Activated CD4-positive, alpha-beta T cell treated with anti-CD3 and anti-CD28 coated beads for 36 hours (primary cell): ENCODE measurements at regions not wholly inside any gene's neighbourhood (a gene's known extent, or its start where the extent isn't known, plus 50 kb on each side); places are given as distances from the start of the nearest gene placed in this dataset.

Source experiments
- ATAC-seq: fragments of 200-7000 bp; cut with Tn5 transposase; one replicate; pipeline ENCODE4 v1.10.0; 2021; ENCODE audit warnings: mild to moderate bottlenecking, moderate library complexity
- CTCF ChIA-PET: fragments of 350-600 bp; sonication (Branson Sonifier 250); formaldehyde crosslinking; loops from one replicate; lab custom pipeline; 2021; ENCODE audit warnings: antibody characterized with exemption; lab: Charles Lee
- POLR2A ChIA-PET: fragments of 350-600 bp; sonication (Branson Sonifier 250); formaldehyde crosslinking; loops from one replicate; lab custom pipeline; 2021; ENCODE audit warnings: antibody characterized with exemption, inconsistent platforms; lab: Charles Lee
- DNase-seq: peaks from one replicate; pipeline ENCODE4 v3.0.0-alpha.2; 2020
- H3K27ac Mint-ChIP-seq: one replicate; pipeline ENCODE4 v1.8.0; 2021; ENCODE audit warnings: mixed read lengths
- H3K27me3 Mint-ChIP-seq: one replicate; pipeline ENCODE4 v1.8.0; 2021; ENCODE audit warnings: mixed read lengths
- H3K36me3 Mint-ChIP-seq: one replicate; pipeline ENCODE4 v1.8.0; 2021; ENCODE audit warnings: low read depth, mixed read lengths
- H3K4me1 Mint-ChIP-seq: one replicate; pipeline ENCODE4 v1.8.0; 2021; ENCODE audit warnings: mixed read lengths
- H3K4me3 Mint-ChIP-seq: one replicate; pipeline ENCODE4 v1.8.0; 2021; ENCODE audit warnings: mild to moderate bottlenecking, moderate library complexity, mixed read lengths
- H3K9me3 Mint-ChIP-seq: one replicate; pipeline ENCODE4 v1.8.0; 2021; ENCODE audit warnings: low read depth, mixed read lengths
- intact Hi-C, 2 experiments: fragments of 100-400 bp; cut with DNase I in 1 of 2; cut with micrococcal nuclease in 1 of 2; formaldehyde crosslinking; loops; one replicate each; pipeline versions ENCODE4 v1.14.2 to v1.15.1; 2022 to 2024; cut with DNase I, micrococcal nuclease

DNA sequence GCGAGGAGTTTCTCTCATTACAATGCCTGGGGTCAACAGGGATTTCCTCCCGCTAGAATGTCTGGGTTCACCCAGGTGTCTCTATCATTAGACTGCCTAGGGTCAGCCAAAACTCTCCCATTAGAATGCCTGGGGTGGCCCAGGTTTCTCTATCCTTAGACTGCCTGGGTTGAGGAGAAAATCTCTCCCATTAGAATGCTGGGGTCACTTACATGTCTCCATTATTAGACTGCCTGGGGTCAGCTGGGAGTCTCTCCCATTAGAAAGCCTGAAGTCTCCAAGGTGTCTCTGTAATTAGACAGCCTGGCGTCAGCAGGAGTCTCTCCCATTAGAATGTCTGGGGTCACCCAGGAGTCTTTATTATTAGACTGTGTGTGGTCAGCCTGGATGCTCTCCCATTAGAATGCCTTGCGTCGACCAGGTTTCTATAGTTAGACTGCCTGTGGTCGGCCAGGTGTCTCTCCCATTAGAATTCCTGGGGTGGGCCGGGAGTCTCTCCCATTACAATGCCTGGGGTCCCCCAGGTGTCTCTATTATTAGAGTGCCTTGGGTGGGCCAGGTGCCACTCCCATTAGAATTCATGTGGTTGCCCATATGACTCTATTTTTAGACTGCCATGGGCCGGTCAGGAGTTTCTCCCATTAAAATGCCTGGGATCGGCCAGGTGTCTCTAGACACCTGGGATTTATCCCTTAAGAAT is 2272.1 kb downstream of the TP53TG3F start:
- H3K9me3 Mint-ChIP-seq, result peaks cover 43% of the 10 kb centered on the region
- no peak overlapping the region for H3K27ac Mint-ChIP-seq
- ATAC-seq, result no peak
- no peak for DNase-seq
- H3K4me3 Mint-ChIP-seq, result no peak overlapping the region
- no peaks in the 10 kb centered on the region for H3K4me1 Mint-ChIP-seq
- ChIA-PET CTCF (no interaction called here), POLR2A (no interaction called here)
- no peaks in the 10 kb centered on the region for H3K27me3 Mint-ChIP-seq
- H3K36me3 Mint-ChIP-seq, result no peaks in the 10 kb centered on the region
- intact Hi-C loops, result loop anchor here in 1 of 2 experiments (10.0 kb wide), 1 partner anchor 53 kb away; no protein-coding TSS in a partner anchor

GRCh38 chr16:35732046-35732810 is 2272.8 kb downstream of the TP53TG3F start:
- H3K4me3 Mint-ChIP-seq, result no peak overlapping the region
- H3K27ac Mint-ChIP-seq, result no peak overlapping the region
- H3K27me3 Mint-ChIP-seq, result no peaks in the 10 kb centered on the region
- ChIA-PET CTCF (no interaction called here), POLR2A (no interaction called here)
- peaks cover 43% of the 10 kb centered on the region for H3K9me3 Mint-ChIP-seq
- H3K4me1 Mint-ChIP-seq, result no peaks in the 10 kb centered on the region
- ATAC-seq (no peak), DNase-seq (no peak)
- intact Hi-C loops, result loop anchor here in 1 of 2 experiments (10.0 kb wide), 1 partner anchor 53 kb away; no protein-coding TSS in a partner anchor
- H3K36me3 Mint-ChIP-seq, result no peaks in the 10 kb centered on the region

DNA sequence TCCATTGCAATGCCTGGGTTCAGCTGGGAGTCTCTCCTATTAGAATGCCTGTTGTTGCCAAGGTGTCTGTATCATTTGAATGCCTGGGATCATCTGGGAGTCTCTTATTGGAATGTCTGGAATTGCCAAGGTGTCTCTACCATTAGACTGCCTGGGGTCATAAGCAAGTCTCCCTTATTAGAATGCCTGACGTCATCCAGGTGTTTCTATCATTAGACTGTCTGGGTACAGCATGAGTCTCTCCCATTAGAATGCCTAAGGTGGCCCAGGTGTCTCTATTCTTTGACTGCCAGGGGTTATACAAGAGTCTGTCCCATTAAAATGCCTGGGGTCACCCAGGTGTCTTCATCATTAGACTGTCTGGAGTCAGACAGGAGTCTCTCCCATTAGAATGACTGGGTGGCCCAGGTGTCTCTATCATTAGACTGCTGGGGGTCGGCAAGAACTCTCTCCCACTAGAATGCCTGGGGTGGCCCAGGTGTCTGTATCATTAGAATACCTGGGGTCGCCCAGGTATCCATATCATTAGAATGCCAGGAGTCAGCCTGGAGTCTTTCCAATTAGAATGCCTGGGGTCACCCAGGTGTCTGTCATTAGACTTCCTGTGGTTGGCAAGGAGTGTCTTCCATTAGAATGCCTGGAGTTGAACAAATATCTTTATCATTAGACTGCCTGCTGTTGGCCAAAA is 2274.0 kb downstream of the TP53TG3F start:
- intact Hi-C loops, result loop anchor here in 1 of 2 experiments (10.0 kb wide), 1 partner anchor 51 kb away; no protein-coding TSS in a partner anchor
- Mint-ChIP-seq H3K27me3 (no peaks in the 10 kb centered on the region), H3K36me3 (no peaks in the 10 kb centered on the region), H3K27ac (no peak overlapping the region), H3K4me3 (no peak overlapping the region), H3K4me1 (no peaks in the 10 kb centered on the region), H3K9me3 (peaks cover 49% of the 10 kb centered on the region)
- ATAC-seq, result no peak
- CTCF ChIA-PET, result no interaction called here
- no peak for DNase-seq
- POLR2A ChIA-PET, result no interaction called here

DNA sequence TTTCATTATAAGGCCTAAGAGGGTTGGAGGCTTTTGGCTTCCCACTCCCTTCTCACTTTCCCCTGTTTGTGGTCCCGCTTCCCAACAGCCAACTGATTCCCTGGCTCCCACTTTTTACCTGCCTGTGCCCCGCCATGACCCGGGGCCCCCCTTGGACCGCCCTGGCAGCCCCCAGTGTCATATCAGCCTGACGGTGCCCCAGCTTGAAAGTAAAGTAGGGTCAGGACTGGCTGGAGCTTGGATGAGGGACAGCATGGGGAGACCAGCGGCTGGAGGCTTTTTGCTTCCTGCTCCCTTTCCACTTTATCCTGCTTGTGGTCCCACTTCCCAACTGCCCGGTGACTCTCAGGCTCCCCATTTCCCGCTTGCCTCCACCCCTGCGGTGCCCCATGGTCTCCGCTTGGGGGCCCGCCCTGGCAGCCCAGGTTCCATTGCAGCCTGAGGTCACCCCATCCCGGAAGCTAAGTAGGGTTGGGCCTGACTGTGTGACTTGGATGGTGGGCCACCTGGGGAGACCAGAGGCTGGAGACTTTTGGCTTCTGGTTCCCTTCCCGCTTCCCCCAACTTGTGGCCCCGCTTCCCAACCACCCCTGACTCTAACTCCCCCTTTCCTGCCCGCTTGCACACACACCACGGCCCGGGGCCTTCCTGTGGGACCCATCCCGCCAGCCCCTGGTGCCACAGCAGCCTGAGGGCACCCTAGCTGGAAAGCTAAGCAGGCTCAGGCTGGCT is 2274.7 kb downstream of the TP53TG3F start:
- Mint-ChIP-seq H3K4me3 (no peak overlapping the region), H3K27me3 (no peaks in the 10 kb centered on the region), H3K4me1 (no peaks in the 10 kb centered on the region), H3K9me3 (peaks cover 54% of the 10 kb centered on the region), H3K36me3 (no peaks in the 10 kb centered on the region), H3K27ac (no peak overlapping the region)
- no peak for DNase-seq
- intact Hi-C loops, result loop anchor here in 1 of 2 experiments (10.0 kb wide), 1 partner anchor 51 kb away; no protein-coding TSS in a partner anchor
- ATAC-seq, result no peak
- CTCF ChIA-PET, result no interaction called here
- POLR2A ChIA-PET, result no interaction called here

DNA sequence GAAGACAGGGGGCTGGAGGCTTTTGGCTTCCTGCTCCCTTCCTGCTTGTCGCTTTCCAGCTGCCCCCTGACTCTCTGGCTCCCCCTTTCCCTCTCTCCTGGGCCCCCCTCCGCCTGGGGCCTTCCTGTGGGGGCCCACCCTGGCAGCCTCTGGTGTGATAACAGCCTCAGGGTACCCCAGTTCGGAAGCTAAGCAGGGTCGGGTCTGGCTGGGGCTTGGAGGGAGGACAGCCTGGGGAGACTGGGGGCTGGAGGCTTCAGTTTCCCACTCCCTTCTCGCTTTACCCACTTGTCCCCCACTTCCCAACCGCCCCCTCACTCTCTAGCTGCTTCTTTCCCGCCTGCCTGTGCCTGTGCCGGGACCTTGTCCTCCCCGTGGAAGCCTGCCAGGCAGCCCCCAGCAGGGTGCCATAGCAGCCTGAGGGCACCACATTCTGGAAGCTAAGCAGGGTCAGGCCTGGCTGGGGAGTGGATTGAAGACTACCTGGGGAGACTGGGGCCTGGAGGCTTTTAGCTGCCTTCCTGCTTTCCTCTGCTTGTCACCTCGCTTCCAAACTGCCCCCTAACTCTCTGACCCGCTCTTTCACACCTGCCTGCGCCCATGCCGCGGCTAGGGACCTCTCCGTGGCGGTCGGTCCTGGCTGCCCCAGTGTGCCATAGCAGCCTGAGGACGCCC is 2275.5 kb downstream of the TP53TG3F start:
- no peak for DNase-seq
- Mint-ChIP-seq H3K27me3 (no peaks in the 10 kb centered on the region), H3K9me3 (peaks cover 58% of the 10 kb centered on the region), H3K4me1 (no peaks in the 10 kb centered on the region), H3K4me3 (no peak overlapping the region), H3K36me3 (no peaks in the 10 kb centered on the region), H3K27ac (no peak overlapping the region)
- POLR2A ChIA-PET, result no interaction called here
- intact Hi-C loops, result loop anchor here in 1 of 2 experiments (10.0 kb wide), 1 partner anchor 50 kb away; no protein-coding TSS in a partner anchor
- CTCF ChIA-PET, result no interaction called here
- no peak for ATAC-seq

- DNase-seq (no peak), ATAC-seq (no peak)
- Mint-ChIP-seq H3K36me3 (no peaks in the 10 kb centered on the region), H3K9me3 (peaks cover 61% of the 10 kb centered on the region), H3K27ac (no peak overlapping the region), H3K27me3 (no peaks in the 10 kb centered on the region), H3K4me1 (no peaks in the 10 kb centered on the region), H3K4me3 (no peak overlapping the region)
- ChIA-PET POLR2A (no interaction called here), CTCF (no interaction called here)
- intact Hi-C loops, result loop anchor here in 1 of 2 experiments (10.0 kb wide), 1 partner anchor 49 kb away; no protein-coding TSS in a partner anchor
Measured at GRCh38 chr16:35735403-35736251, 2276.2 kb downstream of the TP53TG3F start.

DNA sequence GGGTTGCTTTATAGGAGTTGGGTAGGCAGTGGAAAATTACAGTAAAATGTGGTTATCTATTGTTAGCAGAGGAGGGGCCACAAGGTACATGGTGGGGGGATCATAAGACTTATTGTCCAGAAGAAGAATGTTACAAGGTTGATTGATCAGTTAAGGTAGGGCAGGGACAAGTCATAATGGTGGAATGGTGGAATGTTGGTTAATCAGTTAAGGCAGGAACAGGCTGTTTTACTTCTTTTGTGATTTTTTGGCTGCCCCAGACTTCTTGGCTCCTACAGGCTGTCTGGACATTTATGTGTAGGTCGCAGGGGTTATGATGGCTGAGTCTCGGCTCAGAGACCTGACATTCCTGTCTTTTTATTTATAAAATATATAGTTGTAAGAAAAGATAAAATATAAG is 2277.1 kb downstream of the TP53TG3F start:
- Mint-ChIP-seq H3K27ac (no peak overlapping the region), H3K36me3 (no peaks in the 10 kb centered on the region)
- intact Hi-C loops, result loop anchor here in 1 of 2 experiments (10.0 kb wide), 1 partner anchor 48 kb away; no protein-coding TSS in a partner anchor

GRCh38 chr16:35737076-35737475 is 2277.7 kb downstream of the TP53TG3F start:
- H3K27me3 Mint-ChIP-seq, result no peaks in the 10 kb centered on the region
- DNase-seq, result no peak
- H3K36me3 Mint-ChIP-seq, result no peaks in the 10 kb centered on the region
- intact Hi-C loops, result loop anchor here in 1 of 2 experiments (10.0 kb wide), 1 partner anchor 48 kb away; no protein-coding TSS in a partner anchor
- no peak overlapping the region for H3K27ac Mint-ChIP-seq
- POLR2A ChIA-PET, result no interaction called here
- H3K4me1 Mint-ChIP-seq, result no peaks in the 10 kb centered on the region
- no peak for ATAC-seq
- peaks cover 60% of the 10 kb centered on the region for H3K9me3 Mint-ChIP-seq
- H3K4me3 Mint-ChIP-seq, result no peak overlapping the region
- CTCF ChIA-PET, result no interaction called here

More for the DNA sequence above, 2277.1 kb downstream of the TP53TG3F start:
- no peak for DNase-seq
- Mint-ChIP-seq H3K4me1 (no peaks in the 10 kb centered on the region), H3K9me3 (peaks cover 60% of the 10 kb centered on the region), H3K4me3 (no peak overlapping the region), H3K27me3 (no peaks in the 10 kb centered on the region)
- CTCF ChIA-PET, result no interaction called here
- POLR2A ChIA-PET, result no interaction called here
- no peak for ATAC-seq

DNA sequence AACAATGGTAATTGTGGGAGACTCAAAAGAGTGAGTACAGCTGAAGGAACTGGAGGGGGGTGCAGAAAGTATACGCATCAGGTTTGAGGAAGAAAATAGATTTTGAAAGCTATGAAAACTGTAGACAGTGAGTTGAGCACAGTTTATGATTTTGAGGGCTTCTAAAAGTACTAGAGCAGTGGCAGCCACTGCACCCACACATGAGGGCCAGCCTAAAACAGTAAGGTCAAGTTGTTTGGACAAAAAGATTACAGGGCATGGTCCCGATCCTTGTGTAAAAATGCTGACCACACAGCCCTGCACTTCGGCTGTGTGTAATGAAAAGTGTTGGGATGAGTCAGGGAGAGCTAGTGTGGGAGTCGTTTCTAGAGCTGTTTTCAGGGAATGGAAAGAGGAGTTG is 2282.1 kb downstream of the TP53TG3F start:
- intact Hi-C loops, result no loop called here
- DNase-seq (no peak), ATAC-seq (no peak)
- peaks cover 72% of the 10 kb centered on the region for H3K9me3 Mint-ChIP-seq
- no peaks in the 10 kb centered on the region for H3K4me1 Mint-ChIP-seq
- H3K36me3 Mint-ChIP-seq, result no peaks in the 10 kb centered on the region
- no peak overlapping the region for H3K27ac Mint-ChIP-seq
- no peaks in the 10 kb centered on the region for H3K27me3 Mint-ChIP-seq
- POLR2A ChIA-PET, result no interaction called here
- H3K4me3 Mint-ChIP-seq, result no peak overlapping the region
- CTCF ChIA-PET, result no interaction called here

DNA sequence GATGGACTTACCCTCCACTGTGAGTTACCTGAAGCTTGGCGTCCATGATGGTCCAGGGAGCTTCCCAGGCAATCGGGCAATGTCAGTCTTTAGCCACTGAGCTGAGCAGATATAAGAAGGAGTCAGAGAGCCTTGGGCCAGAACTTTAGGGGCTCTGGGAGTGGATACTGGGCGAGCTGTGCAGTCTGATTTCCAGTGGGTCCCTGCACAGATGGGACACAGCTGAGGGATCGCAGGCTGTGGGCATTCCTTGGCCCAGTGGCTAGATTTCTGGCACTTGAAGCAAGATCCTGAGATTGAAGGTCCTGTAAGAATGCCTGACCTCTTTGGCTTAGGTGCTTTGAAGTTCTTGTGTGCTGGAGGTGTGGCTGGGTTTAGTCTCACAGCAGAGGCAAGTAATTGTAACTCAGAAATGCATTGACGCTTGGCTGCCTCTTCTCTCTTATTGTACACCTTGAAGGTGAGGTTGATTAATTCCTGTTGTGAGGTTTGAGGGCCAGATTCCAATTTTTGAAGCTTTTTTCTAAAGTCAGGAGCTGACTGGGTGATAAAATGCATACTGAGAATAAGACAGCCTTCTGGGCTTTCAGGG is 2283.8 kb downstream of the TP53TG3F start:
- intact Hi-C loops, result no loop called here
- no peak overlapping the region for H3K27ac Mint-ChIP-seq
- H3K4me3 Mint-ChIP-seq, result no peak overlapping the region
- peaks cover 66% of the 10 kb centered on the region for H3K9me3 Mint-ChIP-seq
- CTCF ChIA-PET, result no interaction called here
- ATAC-seq (no peak), DNase-seq (no peak)
- H3K4me1 Mint-ChIP-seq, result no peaks in the 10 kb centered on the region
- POLR2A ChIA-PET, result no interaction called here
- no peaks in the 10 kb centered on the region for H3K27me3 Mint-ChIP-seq
- no peaks in the 10 kb centered on the region for H3K36me3 Mint-ChIP-seq
